Neutrophil (primary cell): ENCODE measurements at regions not wholly inside any gene's neighbourhood (a gene's known extent, or its start where the extent isn't known, plus 50 kb on each side); places are given as distances from the start of the nearest gene placed in this dataset.

Experiments
- H3K27ac ChIP-seq: fragments of 200-600 bp; sonication (generic); 2 replicates; pipeline ENCODE4 v1.5.1; 2016; ENCODE audit warnings: mild to moderate bottlenecking, moderate library complexity
- H3K27me3 ChIP-seq: fragments of 200-600 bp; sonication (generic); 2 replicates; pipeline ENCODE4 v1.6.0; 2016; ENCODE audit warnings: mild to moderate bottlenecking
- H3K36me3 ChIP-seq: fragments of 200-600 bp; sonication (generic); 2 replicates; pipeline ENCODE4 v1.5.1; 2017
- H3K4me1 ChIP-seq, 2 experiments: fragments of 200-600 bp in 1 of 2; sonication (generic) in 1 of 2; 1 replicate in 1 of 2; 2 replicates in 1 of 2; pipeline versions ENCODE4 v1.5.1 to v1.6.1; 2013 to 2016; ENCODE audit warnings: low read depth in 1 of 2, low read length in 1 of 2, mild to moderate bottlenecking in 1 of 2, moderate library complexity in 1 of 2; ENCODE audit not compliant: control insufficient read depth in 1 of 2, insufficient read depth in 1 of 2
- H3K4me3 ChIP-seq, 2 experiments: fragments of 200-600 bp in 1 of 2; sonication (generic) in 1 of 2; 1 replicate in 1 of 2; 2 replicates in 1 of 2; pipeline ENCODE4 v1.5.1; 2013 to 2016; ENCODE audit warnings: low read depth in 1 of 2, low read length in 1 of 2, mild to moderate bottlenecking in 1 of 2, moderate library complexity in 1 of 2
- H3K9me3 ChIP-seq: fragments of 200-600 bp; sonication (generic); 2 replicates; pipeline ENCODE4 v1.5.1; 2016
- TF ChIP-seq, protein P1 (sequence below): fragments of 200-600 bp; sonication (generic); IDR thresholded peaks from 2 replicates; pipeline ENCODE4 v1.5.1; 2016; ENCODE audit warnings: antibody characterized with exemption

DNA sequence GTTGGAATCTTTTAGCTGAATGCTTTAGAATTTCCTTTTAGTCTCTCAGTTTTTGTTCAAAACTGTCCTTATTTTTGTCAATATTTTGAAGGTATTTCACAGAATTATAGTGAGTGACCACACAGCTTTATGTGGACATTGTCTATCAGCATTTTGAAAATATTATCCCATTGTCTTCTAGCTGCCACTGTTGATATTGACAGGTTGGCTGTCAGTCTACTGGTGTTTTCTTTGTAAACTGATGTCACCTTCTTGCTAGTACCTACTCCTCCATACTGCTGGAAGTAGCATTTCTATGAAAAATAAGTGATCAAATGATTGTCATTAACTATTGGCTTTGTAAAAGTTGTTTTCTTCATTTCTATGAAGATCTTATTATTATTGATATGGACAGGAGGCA, 256.8 kb downstream of the KLF12 start:
- Histone ChIP-seq H3K9me3 (no peaks in the 10 kb centered on the region), H3K36me3 (no peaks in the 10 kb centered on the region), H3K4me3 (no peak overlapping the region), H3K27me3 (no peaks in the 10 kb centered on the region), H3K4me1 (no peaks in the 10 kb centered on the region), H3K27ac (no peak overlapping the region)
- TF ChIP-seq, protein P1, sequence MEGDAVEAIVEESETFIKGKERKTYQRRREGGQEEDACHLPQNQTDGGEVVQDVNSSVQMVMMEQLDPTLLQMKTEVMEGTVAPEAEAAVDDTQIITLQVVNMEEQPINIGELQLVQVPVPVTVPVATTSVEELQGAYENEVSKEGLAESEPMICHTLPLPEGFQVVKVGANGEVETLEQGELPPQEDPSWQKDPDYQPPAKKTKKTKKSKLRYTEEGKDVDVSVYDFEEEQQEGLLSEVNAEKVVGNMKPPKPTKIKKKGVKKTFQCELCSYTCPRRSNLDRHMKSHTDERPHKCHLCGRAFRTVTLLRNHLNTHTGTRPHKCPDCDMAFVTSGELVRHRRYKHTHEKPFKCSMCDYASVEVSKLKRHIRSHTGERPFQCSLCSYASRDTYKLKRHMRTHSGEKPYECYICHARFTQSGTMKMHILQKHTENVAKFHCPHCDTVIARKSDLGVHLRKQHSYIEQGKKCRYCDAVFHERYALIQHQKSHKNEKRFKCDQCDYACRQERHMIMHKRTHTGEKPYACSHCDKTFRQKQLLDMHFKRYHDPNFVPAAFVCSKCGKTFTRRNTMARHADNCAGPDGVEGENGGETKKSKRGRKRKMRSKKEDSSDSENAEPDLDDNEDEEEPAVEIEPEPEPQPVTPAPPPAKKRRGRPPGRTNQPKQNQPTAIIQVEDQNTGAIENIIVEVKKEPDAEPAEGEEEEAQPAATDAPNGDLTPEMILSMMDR, result no peak

DNA sequence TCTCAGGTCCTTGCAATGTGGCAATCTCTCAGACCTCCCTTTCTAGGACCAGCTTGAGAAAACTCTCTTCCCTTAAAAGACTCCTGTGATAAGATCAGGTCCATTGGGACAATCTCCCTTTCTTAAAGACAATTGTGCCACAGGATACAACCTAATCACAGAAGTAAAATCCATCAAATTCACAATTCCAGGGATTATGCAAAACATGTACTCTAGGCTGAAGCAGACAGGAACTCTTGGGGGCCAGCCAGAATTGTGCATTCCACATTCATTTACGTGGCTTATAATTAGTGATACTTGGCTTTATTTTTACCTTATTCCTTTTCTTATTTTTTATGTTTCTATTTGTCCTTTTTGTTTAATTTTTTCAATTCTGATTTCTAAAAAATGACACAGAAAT, 257.9 kb downstream of the KLF12 start:
- no peaks in the 10 kb centered on the region for H3K36me3 ChIP-seq
- no peaks in the 10 kb centered on the region for H3K27me3 ChIP-seq
- H3K4me1 ChIP-seq, result no peaks in the 10 kb centered on the region
- no peak overlapping the region for H3K27ac ChIP-seq
- H3K4me3 ChIP-seq, result no peak overlapping the region
- TF ChIP-seq, protein P1, result no peak
- H3K9me3 ChIP-seq, result no peaks in the 10 kb centered on the region

DNA sequence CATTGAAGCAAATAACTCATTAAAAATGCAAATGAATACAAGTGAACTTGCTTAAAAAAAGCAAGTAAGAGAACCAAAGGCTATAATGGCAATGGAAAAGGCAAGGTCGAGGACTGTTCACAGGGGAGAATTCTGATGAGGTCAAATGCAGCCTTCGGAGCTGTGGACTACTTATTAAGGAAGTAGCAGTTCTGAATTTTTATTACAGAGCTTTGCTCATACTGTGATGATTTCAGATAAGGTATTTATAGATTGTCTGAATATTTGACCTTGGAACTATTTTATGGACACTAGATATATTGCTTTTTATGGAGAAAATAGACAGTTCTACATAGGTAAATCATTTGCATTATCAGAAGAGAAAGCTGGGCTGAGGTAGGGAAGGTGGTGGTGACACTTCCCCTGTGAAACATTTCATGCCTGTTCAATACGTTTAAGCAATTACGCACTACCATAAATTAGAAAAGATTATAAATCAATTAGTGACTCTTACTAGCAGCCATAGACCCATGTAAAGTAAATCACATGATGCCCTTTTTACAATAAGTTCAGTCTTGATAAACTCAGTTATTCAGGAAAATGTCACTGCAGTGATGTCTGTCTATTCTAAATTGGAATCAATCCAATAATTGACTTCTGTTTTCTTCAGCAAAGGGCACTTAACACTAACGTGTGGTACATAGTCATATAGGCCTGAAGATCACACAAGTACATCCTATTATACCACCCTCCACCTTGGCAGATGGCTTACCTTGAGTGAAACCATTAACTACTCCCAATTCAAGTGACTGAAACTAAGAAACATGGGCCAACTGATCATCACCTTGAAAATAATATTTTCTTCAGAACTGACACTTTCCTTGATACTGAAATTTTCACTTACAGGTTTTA, 260.0 kb downstream of the KLF12 start:
- Histone ChIP-seq H3K4me1 (no peaks in the 10 kb centered on the region), H3K27ac (no peak overlapping the region), H3K9me3 (no peaks in the 10 kb centered on the region), H3K4me3 (no peak overlapping the region), H3K36me3 (no peaks in the 10 kb centered on the region), H3K27me3 (no peaks in the 10 kb centered on the region)
- TF ChIP-seq, protein P1, result no peak

DNA sequence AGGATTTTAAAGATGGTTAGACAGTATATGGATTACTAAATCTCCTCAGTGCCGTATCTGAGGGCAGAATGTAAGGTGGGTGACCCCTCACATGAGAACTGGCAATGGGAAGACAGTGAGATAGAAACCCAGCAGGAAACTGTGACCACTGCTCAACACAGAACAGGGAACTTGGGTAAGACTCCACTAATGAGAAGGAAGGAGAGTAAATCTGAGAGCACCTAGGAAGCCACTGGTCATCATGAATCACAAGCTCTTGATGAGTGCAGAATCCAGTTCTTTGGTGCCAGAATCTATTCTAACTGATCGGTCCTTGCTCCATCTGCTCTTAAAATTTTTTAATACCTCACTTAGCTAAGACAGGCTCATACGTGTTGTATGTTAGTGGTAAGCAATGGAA, 261.8 kb downstream of the KLF12 start:
- H3K4me1 ChIP-seq, result no peaks in the 10 kb centered on the region
- H3K27ac ChIP-seq, result no peak overlapping the region
- no peak overlapping the region for H3K4me3 ChIP-seq
- H3K9me3 ChIP-seq, result no peaks in the 10 kb centered on the region
- TF ChIP-seq, protein P1, result no peak
- H3K27me3 ChIP-seq, result no peaks in the 10 kb centered on the region
- no peaks in the 10 kb centered on the region for H3K36me3 ChIP-seq

GRCh38 chr13:73870970-73871935, 263.0 kb downstream of the KLF12 start:
- no peak overlapping the region for H3K4me3 ChIP-seq
- TF ChIP-seq, protein P1, result no peak
- H3K4me1 ChIP-seq, result no peaks in the 10 kb centered on the region
- no peaks in the 10 kb centered on the region for H3K9me3 ChIP-seq
- no peaks in the 10 kb centered on the region for H3K27me3 ChIP-seq
- no peaks in the 10 kb centered on the region for H3K36me3 ChIP-seq
- H3K27ac ChIP-seq, result no peak overlapping the region
